ENCODE measurements at regions not wholly inside any gene's neighbourhood (a gene's known extent, or its start where the extent isn't known, plus 50 kb on each side); places are given as distances from the start of the nearest gene placed in this dataset.

DNA sequence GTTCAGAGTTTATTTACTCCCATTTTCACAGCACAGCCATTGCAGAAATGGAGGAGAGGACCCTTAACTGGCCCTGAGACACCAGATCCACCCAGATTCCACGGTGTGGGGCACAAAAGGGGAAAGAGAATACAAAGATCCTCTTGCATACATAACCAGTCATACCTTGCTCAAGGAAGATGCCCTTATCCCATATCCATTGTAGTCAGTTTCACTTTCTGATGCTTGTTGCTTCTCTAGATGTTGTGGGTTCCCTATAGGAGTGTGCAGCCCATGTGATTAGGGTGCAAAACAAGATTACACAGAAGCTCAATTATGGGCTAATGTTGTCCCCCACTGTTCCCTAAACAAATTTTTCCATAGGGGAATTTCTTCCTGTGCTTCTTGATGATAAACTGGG is 1309.0 kb upstream of the PABPC4L start:
- no peak for TF ChIP-seq EGR1 (IDR thresholded peaks at IDR 0.05)
- no peak for TF ChIP-seq CREB1 (IDR thresholded peaks at IDR 0.05; ENCODE audit: low read depth)
- no peak for TF ChIP-seq EP300 (IDR thresholded peaks at IDR 0.05; ENCODE audit: borderline replicate concordance)
- TF ChIP-seq TEAD4 (IDR thresholded peaks at IDR 0.05): no peak
- TF ChIP-seq TAF1 (IDR thresholded peaks at IDR 0.05; ENCODE audit: low read depth): no peak

DNA sequence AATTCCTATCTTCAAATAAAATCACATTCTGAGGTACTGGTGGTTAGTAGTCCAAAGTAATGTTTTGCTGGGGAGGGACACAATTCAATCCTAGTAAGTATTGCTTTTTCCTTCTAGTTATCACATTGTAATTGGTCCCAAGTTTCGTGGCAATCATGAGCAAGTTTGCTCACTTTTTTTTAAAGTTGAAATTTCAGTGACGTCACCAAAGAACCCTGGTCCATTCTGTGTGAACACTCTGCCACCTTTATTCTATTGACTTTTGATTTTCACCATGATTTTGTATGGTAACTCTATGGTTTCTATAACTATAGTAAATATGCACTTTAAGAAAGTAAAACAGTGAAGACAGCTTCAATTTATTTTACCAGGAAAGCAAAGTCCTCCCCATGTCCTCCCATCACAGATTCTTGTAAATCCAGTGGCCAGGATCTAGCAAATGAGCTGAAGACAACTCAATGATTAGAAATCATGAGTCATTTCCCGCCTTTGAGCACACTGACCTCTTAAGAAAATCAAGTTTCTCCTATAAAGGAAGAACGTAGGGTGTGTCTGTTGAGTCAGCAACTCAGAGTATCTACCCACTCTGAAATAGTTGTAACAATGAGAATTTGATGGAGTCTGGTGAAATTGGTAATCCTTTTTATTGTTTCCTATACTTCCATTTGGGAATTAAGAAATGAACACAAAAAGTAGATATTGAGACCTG is 1306.6 kb upstream of the PABPC4L start:
- TF ChIP-seq NFIC (IDR thresholded peaks at IDR 0.05) (no peak), ZBTB7A (IDR thresholded peaks at IDR 0.05; ENCODE audit: low read depth) (no peak), TAF1 (IDR thresholded peaks at IDR 0.05; ENCODE audit: low read depth) (no peak), CEBPB (IDR thresholded peaks at IDR 0.05) (no peak), TCF12 (IDR thresholded peaks at IDR 0.05; ENCODE audit: low read depth) (no peak), TEAD4 (IDR thresholded peaks at IDR 0.05) (no peak), EGR1 (IDR thresholded peaks at IDR 0.05) (no peak), CREB1 (IDR thresholded peaks at IDR 0.05; ENCODE audit: low read depth) (no peak), USF1 (IDR thresholded peaks at IDR 0.05) (no peak), RAD21 (IDR thresholded peaks at IDR 0.05; ENCODE audit: low read depth) (no peak), EP300 (IDR thresholded peaks at IDR 0.05; ENCODE audit: borderline replicate concordance) (no peak), FOXM1 (IDR thresholded peaks at IDR 0.05; ENCODE audit: borderline replicate concordance, low read depth) (no peak), YY1 (IDR thresholded peaks at IDR 0.05; ENCODE audit: low read depth) (no peak), MAX (IDR thresholded peaks at IDR 0.05) (no peak)
- TF ChIP-seq, protein P1, sequence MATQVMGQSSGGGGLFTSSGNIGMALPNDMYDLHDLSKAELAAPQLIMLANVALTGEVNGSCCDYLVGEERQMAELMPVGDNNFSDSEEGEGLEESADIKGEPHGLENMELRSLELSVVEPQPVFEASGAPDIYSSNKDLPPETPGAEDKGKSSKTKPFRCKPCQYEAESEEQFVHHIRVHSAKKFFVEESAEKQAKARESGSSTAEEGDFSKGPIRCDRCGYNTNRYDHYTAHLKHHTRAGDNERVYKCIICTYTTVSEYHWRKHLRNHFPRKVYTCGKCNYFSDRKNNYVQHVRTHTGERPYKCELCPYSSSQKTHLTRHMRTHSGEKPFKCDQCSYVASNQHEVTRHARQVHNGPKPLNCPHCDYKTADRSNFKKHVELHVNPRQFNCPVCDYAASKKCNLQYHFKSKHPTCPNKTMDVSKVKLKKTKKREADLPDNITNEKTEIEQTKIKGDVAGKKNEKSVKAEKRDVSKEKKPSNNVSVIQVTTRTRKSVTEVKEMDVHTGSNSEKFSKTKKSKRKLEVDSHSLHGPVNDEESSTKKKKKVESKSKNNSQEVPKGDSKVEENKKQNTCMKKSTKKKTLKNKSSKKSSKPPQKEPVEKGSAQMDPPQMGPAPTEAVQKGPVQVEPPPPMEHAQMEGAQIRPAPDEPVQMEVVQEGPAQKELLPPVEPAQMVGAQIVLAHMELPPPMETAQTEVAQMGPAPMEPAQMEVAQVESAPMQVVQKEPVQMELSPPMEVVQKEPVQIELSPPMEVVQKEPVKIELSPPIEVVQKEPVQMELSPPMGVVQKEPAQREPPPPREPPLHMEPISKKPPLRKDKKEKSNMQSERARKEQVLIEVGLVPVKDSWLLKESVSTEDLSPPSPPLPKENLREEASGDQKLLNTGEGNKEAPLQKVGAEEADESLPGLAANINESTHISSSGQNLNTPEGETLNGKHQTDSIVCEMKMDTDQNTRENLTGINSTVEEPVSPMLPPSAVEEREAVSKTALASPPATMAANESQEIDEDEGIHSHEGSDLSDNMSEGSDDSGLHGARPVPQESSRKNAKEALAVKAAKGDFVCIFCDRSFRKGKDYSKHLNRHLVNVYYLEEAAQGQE (IDR thresholded peaks at IDR 0.05; ENCODE audit: low read depth): no peak

GRCh38 chr4:135497563-135498152 is 1296.1 kb upstream of the PABPC4L start:
- TF ChIP-seq NFIC (IDR thresholded peaks at IDR 0.05): no peak
- TF ChIP-seq TAF1 (IDR thresholded peaks at IDR 0.05; ENCODE audit: low read depth): no peak
- no peak for TF ChIP-seq FOXM1 (IDR thresholded peaks at IDR 0.05; ENCODE audit: borderline replicate concordance, low read depth)
- TF ChIP-seq EP300 (IDR thresholded peaks at IDR 0.05; ENCODE audit: borderline replicate concordance): no peak
- TF ChIP-seq EGR1 (IDR thresholded peaks at IDR 0.05): no peak
- TF ChIP-seq USF1 (IDR thresholded peaks at IDR 0.05): no peak
- TF ChIP-seq, protein P1 (IDR thresholded peaks at IDR 0.05; ENCODE audit: low read depth): no peak
- no peak for TF ChIP-seq MAX (IDR thresholded peaks at IDR 0.05)
- no peak for TF ChIP-seq ZBTB7A (IDR thresholded peaks at IDR 0.05; ENCODE audit: low read depth)
- no peak for TF ChIP-seq CEBPB (IDR thresholded peaks at IDR 0.05)
- no peak for TF ChIP-seq RAD21 (IDR thresholded peaks at IDR 0.05; ENCODE audit: low read depth)
- TF ChIP-seq TEAD4 (IDR thresholded peaks at IDR 0.05): no peak
- no peak for TF ChIP-seq TCF12 (IDR thresholded peaks at IDR 0.05; ENCODE audit: low read depth)
- no peak for TF ChIP-seq CREB1 (IDR thresholded peaks at IDR 0.05; ENCODE audit: low read depth)
- no peak for TF ChIP-seq YY1 (IDR thresholded peaks at IDR 0.05; ENCODE audit: low read depth)

- TF ChIP-seq TCF12 (IDR thresholded peaks at IDR 0.05; ENCODE audit: low read depth) (no peak), YY1 (IDR thresholded peaks at IDR 0.05; ENCODE audit: low read depth) (no peak), USF1 (IDR thresholded peaks at IDR 0.05) (no peak), CREB1 (IDR thresholded peaks at IDR 0.05; ENCODE audit: low read depth) (no peak)
These were observed 1290.8 kb upstream of the PABPC4L start for GRCh38 chr4:135492439-135492838.

GRCh38 chr4:135485371-135485770 is 1283.8 kb upstream of the PABPC4L start:
- no peak for TF ChIP-seq YY1 (IDR thresholded peaks at IDR 0.05; ENCODE audit: low read depth)
- no peak for TF ChIP-seq CREB1 (IDR thresholded peaks at IDR 0.05; ENCODE audit: low read depth)
- no peak for TF ChIP-seq ZBTB7A (IDR thresholded peaks at IDR 0.05; ENCODE audit: low read depth)
- TF ChIP-seq EP300 (IDR thresholded peaks at IDR 0.05; ENCODE audit: borderline replicate concordance): no peak
